Erythroblast (primary cell): ENCODE measurements at regions not wholly inside any gene's neighbourhood (a gene's known extent, or its start where the extent isn't known, plus 50 kb on each side); places are given as distances from the start of the nearest gene placed in this dataset.

Experiments used
- GATA1 ChIP-seq: IDR thresholded peaks from 2 replicates; pipeline ENCODE4 v1.6.1; 2011; ENCODE audit warnings: low read depth, mild to moderate bottlenecking, control low read depth, low read length, moderate library complexity
- POLR2A ChIP-seq: IDR thresholded peaks from 2 replicates; pipeline ENCODE4 v1.6.1; 2011; ENCODE audit warnings: mild to moderate bottlenecking, low read length

DNA sequence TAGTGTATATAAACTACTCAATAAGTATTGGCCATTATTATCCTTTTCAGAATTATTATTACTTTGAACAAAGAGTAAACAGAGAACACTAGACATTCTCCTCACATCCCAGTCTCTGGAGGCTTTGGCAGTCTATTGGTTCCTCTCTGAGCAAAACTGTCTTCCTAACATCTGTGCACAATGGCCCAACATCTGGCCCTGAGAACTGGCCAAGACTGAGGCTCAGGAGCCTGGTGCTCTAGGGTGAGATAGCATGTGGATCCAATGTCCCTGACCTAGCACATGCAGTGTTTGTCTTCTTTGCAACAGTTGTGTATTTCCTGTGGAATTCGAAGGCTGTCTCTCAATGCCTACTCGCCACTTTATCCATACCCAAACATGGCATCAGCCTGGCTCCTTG lies 313.2 kb upstream of the KAZN start:
- no peak for TF ChIP-seq POLR2A
- TF ChIP-seq GATA1, result no peak
